Stimulated activated CD4-positive, alpha-beta T cell treated with anti-CD3 and anti-CD28 coated beads, Interleukin-15, amount 100 ng/mL, for 48 hours (primary cell): ENCODE measurements at regions not wholly inside any gene's neighbourhood (a gene's known extent, or its start where the extent isn't known, plus 50 kb on each side); places are given as distances from the start of the nearest gene placed in this dataset.

Source experiments
- DNase-seq, 2 donors: peaks; one replicate each; pipeline ENCODE4 v3.0.0-alpha.2; 2020; ENCODE audit warnings: low read depth in 2 of 2

DNA sequence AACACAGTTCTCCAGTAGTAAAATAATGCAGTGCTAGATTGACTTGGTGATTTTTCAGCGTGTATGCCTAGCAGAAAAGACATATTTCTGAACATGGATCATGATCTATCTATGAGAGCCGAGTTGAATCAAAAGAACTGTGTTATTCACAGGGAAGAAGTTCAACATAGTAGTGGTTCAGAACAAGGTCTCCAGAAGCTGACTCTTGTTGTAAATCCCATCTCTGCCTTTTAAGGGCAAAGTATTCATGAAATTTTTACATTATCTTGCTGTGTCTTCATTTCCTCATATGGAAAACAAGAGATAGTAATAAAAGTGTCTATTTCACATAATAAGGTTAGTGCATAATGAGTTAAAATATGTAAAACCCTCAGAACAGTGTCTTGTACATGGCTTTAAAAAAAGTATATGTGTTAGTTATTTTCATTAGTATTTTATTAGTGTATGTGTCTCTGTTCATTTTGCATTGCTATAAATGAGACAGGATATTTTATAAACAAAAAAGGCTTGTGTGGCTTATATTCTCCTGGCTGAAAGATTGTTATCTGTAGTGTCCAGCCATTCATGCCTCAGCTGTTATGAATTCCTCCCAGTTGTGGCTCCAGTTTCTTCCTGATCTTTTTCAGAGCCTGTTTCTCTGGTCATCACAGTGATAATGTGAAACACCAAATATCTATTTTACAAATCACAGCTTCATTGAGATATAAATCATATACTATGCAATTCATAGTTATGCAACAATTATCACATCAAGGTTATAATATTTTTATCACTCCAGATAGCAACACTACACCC is 1351.2 kb downstream of the STIM2 start:
- no peak for DNase-seq

DNA sequence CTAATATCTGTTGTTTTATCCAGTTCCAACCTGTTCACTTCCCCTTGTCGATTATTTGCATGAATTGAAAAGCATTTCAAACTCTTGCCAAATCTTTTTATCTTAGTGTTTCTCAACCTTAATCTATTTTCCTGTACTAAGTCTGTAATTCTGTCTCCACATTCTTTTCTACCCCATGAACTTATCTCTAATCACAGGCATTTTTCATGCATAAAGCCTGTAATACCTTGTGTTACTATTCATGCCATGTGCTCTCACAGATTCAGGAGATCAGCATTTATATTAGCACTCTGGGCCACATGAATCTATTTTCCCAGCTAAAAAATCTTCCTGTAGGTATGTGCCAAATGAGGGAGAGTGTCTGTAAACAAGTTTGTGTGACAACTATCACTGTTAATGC is 1360.9 kb downstream of the STIM2 start:
- no peak for DNase-seq

- no peak for DNase-seq
Observed at GRCh38 chr4:28225050-28225449, 1364.4 kb downstream of the STIM2 start.

- no peak for DNase-seq
Observed at GRCh38 chr4:28225689-28226353, 1365.2 kb downstream of the STIM2 start.

- DNase-seq, result no peak
Observed at GRCh38 chr4:28226962-28227361, 1366.3 kb downstream of the STIM2 start.

DNA sequence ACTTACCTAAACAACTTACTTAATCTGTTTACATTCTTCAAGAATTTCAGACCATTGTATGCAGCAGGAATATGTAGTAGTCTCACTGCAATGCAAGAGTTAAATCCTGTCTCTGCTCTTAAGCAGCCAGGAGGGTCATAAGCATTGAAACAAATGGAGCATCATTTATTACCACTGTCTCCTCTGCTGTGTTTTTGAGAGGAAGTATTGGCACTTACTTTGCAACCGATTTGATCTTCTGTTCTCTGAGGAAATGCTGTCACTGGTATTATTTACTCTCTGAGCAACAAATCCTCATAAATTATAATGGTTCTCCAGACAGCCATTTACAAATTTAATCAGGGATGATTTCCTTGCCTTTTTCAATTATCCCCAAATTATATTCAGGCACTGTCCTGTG is 1367.1 kb downstream of the STIM2 start:
- DNase-seq, result no peak

GRCh38 chr4:28228561-28229491 is 1368.2 kb downstream of the STIM2 start:
- DNase-seq, result no peak

DNA sequence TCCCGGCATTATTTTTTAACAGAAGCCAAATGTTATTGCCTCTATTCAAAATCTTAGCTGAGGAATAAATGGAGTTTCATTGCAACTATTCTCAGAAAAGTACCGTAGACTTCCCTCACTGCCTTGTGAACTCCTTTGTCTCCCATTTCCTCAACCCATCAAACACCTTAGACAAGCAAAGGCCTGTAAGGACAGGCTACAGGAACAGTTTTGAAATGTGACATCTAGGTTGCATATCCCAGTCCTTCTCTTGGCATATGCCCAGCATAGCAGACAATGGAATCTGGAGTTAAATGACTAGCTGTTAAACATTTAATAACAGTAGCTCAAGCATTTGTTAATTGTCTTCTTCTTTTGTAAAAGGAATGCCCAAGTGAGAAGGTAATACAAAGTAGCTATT is 1371.7 kb downstream of the STIM2 start:
- DNase-seq, result no peak

- no peak for DNase-seq
Observed at GRCh38 chr4:28232951-28233350, 1372.3 kb downstream of the STIM2 start.

GRCh38 chr4:28233724-28234123 is 1373.1 kb downstream of the STIM2 start:
- no peak for DNase-seq

DNA sequence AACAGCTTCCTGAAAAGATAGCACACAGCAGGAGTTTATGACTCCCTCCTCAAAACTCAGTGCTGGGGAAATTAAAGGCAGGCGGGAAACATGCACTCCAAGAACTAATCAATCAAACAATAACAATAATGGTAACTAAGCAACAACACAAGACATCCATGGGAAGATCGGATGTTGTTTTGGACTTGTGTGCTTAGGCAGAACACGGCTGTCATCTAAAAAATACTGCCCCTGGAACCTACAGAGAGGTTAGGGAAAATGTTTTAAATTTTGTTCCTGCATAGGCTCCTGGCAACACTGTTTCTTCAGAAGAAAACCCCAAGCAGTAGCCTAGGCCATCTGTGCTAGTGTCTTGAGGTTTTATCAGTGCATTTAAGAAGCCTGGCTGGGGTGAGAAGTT is 1378.2 kb downstream of the STIM2 start:
- no peak for DNase-seq

DNA sequence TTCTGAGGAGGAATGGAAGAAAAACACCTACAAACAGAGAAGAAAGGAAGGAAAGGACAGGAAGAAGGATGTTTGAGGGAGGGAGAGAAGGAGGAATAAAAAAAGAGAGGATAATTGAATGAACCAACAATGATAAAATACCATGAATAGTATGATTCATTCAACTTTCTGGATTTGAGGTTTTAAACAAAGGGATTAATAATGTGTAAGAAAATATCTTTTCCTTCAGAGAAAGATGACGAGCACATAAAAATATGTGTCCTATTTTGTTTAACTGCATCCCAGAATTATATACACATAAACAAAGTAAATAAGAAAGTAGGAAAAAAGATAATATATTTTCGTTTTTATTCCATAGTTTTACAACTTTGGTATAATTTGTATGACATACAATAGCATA is 1380.4 kb downstream of the STIM2 start:
- no peak for DNase-seq

- DNase-seq, result no peak
Observed at GRCh38 chr4:28247805-28248204, 1387.2 kb downstream of the STIM2 start.

GRCh38 chr4:28248269-28248668 is 1387.6 kb downstream of the STIM2 start:
- DNase-seq, result no peak

GRCh38 chr4:28250646-28251045 is 1390.0 kb downstream of the STIM2 start:
- DNase-seq, result no peak

- DNase-seq, result no peak
Observed at GRCh38 chr4:28251831-28252230, 1391.2 kb downstream of the STIM2 start.

DNA sequence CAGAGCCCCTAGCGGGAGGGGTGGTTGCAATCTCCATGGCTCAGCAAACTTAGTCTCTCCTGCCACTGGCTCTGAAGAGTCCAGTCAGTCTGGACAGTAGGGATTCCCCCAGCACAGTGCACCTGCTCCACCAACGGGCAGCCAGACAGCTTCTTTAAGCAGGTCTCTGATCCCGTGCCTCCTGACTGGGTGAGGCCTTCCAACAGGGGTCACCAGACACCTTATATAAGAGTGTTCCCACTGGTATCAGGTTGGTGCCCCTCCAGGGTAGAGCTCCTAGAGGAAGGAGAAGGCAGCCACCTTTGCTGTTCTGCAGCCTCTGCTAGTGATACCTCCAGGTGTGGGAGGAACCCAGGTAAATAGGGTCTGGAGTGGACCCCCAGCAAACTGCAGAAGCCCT is 1393.4 kb downstream of the STIM2 start:
- no peak for DNase-seq

DNA sequence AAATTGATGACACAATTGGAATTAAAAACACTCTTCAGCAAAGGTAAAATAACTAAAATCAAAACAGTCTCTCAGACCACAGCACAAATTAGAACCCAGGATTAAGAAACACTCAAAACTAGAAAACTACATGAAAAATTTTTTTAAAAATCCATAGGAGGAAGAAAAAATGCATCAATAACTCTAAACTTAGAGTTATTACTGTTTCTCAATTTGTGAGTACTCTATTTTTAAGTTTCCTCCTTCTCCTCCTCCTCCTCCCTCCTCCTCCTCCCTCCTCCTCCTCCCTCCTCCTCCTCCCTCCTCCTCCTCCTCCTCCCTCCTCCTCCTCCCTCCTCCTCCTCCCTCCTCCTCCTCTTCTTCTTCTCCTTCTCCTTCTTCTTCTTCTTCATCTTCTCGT is 1395.7 kb downstream of the STIM2 start:
- no peak for DNase-seq

- DNase-seq, result no peak
Observed at GRCh38 chr4:28259951-28260350, 1399.3 kb downstream of the STIM2 start.

DNA sequence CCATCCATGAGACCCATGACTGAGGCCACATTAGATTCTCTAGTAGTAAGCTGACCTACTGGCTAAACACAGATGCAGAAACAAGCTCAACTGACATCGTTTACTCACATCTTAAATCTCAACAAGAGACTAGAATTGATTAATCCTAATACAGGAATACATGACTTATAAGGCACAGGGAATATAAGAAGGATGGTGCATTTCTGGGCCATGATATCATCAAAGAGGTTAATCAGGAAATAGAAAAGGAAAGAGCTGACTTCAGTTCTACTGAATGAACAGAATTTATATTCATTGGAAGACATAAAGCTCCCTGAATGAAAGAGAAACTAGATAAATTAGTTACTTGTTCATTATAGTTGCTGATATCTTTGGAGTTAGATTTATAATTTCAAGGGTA is 1406.5 kb downstream of the STIM2 start:
- no peak for DNase-seq

- no peak for DNase-seq
Observed at GRCh38 chr4:28269426-28269825, 1408.8 kb downstream of the STIM2 start.

- DNase-seq, result no peak
Observed at GRCh38 chr4:28277931-28278330, 1417.3 kb downstream of the STIM2 start.
